NCI-H2029 (cell line): ENCODE measurements at regions not wholly inside any gene's neighbourhood (a gene's known extent, or its start where the extent isn't known, plus 50 kb on each side); places are given as distances from the start of the nearest gene placed in this dataset.
A peak's percentile ranks its signal among the peaks of the same experiment; 100 is the strongest.
"Not testable (repeated sequence)": the region's sequence is repeated elsewhere in the genome, so short reads cannot be mapped to it uniquely, and the experiment has no call there.

Experiments used
- DNase-seq: peaks from one replicate; lab custom pipeline; 2025; lab: John Stamatoyannopoulos, UW

DNA sequence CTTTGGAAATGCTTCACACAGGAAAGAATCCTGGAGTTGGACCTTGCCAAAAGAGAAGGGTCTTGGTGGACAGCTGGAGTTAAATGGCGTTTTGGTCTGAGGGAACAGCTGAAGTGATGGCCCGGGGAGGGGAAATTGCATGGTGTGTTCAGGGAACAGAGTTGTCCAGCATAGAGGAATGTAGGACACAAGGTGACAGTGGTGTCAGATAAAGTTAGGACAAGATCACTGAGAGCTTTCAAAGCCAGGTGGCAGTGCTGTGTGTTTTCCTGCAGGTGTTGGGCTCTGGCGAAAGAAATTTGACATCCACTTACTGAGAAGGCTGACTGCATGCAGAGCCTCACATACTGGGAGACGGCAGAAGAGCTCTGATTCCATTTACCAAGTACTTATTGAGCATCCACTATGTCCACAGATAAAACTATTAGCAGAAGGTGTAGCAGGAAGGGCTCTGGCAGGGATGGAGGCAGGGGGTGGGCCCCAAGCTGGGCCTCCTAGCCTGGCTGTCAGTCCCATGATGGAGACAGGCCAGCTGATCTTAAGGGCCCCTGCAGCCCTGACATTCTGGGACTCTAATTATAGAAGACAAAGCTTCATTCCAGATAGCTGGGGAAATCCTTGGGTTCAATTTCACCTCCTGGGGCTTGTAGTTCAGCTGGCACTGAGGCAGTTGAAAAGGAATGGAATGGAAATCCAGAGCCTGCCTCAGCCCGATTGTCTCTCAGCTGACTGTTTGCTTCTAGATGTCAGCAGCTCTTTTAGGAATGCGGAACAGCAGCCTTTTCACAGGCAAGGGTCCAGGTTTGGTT is 150.2 kb upstream of the MAMLD1 start:
- no peak for DNase-seq

DNA sequence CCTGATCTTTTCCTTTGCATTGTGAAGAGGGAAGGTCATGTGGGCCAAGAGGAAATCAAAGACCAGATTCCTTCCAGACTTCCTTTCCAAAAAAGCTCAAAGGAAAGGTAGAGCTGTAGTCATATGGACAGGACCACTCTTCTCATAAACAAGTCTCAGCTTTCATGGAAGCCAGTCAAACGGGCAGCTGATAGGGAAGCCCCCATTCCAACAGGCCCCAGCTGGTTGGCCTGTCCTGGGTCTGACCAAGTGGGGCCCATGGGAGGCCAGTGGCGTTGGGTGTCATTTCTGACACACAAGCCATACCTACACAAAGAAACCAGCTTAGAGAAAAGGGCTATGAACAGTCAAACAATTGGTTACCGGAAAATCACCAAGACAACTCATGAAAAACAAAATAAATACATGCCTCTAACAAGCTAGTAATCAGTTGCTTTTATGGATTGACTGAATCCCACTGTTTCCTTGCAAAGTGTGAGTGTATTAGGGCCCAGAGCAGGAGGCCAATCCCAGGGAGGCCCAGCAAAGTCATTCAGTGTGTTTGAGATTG is 149.6 kb upstream of the MAMLD1 start:
- DNase-seq: no peak

DNA sequence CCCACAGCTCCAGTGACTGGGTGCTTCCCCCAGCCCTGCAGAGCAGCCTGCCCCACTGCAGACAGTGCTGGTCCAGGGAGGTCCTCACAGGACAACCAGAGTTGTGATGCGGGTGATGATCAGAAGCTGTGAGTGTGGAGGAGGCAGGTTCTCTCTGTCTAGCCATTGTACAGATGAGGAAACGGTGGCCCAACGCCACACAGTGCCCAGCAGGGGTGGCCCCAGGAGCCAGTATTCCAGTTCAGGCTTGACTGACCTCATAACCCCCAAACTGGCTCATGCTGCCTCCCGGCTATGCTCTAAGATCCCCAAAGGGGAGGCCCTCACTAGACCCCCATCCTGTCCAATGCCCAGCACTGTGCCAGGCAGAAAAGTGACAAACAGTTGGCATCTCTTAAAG is 147.1 kb upstream of the MAMLD1 start:
- DNase-seq: not testable (repeated sequence)

DNA sequence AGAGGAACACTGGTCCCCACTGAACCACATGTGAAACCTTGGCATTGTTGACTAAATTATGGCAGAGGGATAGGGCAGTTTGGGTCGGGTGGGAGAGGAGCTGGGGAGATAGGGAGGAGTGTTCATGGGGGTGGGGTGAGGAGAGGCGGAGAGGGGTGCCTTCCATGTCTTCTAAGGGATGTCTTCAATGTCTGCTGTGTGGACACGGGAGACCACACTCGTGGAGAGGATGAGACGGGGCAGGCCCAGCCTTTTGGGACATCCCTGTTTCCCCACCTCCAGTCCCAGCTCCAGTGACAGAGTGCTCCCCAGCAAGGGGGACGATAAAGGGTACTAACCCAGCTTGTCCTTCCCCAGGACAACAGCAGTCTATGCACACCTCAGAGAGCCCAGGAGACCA is 146.4 kb upstream of the MAMLD1 start:
- DNase-seq: no peak

DNA sequence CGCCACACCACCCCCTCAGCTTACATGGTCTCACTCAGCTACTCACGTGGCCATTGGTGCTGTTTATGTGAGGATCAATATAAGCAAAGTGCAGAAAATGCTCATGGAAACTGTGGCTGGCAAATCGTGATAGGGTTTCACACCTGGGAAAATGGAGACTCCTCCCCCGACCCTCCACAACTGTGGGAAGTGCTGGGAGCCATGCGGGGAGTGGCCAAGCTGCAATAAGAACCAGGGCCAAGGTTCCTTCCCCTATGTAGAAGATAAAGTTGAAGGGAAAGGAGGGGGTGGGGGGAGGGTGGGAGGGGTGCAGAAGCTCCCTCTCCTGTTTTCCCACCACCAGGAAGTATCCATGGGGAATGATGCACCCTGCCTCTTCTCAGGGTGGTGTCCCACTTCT is 145.5 kb upstream of the MAMLD1 start:
- no peak for DNase-seq

DNA sequence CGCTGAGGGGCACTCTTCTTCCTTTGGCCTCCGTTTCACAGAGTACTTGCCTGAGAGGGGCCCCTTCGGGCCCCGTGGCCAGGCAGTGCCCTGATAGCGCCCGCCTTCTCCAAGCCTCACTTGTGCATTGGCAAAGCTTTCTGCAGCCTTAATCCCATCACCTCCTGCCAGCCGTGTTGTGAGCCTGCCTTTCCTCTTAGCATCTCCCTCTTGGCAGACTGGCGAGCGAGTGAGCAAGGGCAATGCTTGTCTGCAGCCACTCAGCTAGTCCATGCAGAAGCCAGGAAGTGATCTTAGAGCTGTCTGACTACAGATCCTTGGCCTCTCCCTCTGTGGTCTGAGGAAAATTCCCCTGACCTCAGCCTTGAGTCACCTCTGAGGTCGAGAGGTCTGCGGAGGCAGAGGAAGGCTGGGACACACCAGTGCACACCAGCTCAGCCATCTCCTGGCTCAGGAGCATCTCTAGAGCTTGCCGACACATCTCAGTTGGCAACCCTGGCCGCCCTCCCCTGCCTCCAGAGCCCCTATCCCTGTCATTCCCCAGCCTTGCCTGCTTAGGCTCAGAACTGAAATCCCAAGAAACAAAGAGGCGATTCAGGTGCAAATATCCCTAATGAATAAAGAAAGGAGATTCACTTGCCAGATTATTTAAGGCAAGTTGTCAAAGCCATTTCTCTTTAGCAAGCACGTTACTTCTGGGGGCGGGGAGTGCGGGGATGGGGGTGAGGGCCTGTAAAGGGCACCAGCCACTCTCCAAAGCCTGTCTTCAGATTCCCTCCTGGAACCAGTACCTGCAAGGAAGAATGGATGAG is 143.5 kb upstream of the MAMLD1 start:
- DNase-seq: no peak

DNA sequence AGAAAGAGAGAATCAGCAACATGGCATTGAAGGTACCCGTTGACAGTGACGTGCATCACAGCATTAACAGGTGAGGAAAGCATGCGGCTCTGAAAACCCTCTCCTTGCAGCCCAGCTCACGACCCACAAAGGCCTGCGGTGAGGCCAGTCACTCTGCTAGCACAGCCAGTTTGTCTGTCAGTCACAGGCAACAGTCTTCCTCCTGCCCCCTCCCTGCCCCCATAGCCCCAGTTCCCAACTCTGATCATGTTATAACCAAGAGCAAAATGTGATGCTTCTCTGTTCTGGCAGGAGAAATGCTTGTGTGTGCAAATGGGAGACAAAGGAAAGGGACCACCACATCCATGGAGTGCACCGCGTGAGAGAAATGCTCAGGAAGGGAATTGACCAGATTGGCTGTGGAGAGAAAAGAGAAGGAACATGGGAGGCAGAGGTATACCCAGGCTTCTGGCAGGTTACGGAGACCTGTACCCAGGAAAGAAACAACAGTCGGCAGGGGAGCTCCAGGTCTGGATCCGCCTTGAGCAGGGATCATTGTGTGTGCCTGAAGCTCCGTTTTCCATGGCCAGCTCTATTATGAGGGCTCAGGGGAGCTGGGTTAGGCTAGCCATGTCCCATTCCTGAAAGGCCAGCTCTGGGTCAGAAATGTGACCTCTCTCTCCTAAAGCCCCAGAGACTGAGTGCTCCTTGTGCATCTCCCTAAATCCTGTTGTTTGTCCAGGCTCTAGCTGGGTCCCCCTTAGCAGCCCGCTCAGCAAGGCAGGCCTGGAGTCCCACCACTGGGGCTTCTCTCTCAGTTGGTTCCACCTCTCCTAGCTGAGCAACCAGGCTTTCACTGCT is 139.7 kb upstream of the MAMLD1 start:
- DNase-seq: no peak

DNA sequence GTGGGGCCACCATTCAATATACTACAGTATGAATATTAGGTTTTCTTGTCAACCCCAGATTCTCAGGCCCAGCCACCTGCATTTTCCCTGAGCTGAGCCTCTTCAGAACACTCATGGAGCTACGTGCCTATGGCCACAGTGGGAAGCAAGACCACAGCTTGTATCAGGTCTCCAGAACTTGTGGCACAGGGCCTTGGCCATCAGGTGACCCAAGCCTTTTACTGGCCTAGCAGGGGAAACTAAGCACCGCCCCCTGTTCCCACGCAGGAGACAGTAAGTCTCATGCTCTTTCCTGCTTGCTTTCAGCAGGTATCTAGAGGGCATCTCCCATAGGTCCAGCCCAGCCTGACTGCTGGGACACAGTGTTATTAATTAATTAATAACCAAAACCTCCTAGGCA is 138.4 kb upstream of the MAMLD1 start:
- DNase-seq: no peak

DNA sequence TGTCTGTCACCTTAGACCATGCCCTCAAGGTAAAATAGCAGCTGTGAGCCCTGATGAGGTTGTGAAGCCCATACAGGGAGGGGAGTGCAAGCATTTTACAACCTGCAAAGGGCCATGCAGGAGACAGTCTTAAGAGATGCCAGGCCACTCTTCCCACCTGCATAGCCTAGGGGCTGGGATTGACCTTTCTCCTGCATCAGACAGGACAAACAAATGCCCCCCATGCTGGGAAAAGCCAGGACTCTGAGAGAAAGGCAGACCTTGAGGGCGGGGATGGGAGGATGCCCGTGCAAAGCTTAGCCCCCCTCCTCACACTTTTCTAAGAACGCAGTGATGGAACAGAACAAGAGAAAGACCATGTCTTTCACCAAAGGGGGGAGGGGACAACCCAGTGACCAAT is 137.9 kb upstream of the MAMLD1 start:
- DNase-seq: no peak

DNA sequence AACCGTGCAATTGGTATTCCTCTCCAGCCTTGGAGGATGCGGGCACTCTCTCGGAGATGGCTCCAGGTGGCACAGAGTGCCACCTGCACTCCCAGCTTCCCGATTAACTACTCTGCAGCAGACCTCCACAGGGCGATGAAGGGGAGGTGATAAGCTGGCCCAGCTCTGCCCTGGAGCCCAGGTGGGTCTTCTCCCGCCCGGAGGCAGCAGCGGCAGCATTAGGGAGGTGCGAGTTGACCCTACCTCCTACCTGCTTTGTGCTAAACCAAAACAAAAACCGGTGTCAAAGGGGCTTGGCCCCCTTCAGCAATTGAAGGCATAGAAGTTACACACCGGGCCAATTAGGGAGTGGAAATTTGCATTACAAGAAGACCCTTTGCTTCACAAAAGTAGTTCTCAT is 137.4 kb upstream of the MAMLD1 start:
- DNase-seq: no peak

DNA sequence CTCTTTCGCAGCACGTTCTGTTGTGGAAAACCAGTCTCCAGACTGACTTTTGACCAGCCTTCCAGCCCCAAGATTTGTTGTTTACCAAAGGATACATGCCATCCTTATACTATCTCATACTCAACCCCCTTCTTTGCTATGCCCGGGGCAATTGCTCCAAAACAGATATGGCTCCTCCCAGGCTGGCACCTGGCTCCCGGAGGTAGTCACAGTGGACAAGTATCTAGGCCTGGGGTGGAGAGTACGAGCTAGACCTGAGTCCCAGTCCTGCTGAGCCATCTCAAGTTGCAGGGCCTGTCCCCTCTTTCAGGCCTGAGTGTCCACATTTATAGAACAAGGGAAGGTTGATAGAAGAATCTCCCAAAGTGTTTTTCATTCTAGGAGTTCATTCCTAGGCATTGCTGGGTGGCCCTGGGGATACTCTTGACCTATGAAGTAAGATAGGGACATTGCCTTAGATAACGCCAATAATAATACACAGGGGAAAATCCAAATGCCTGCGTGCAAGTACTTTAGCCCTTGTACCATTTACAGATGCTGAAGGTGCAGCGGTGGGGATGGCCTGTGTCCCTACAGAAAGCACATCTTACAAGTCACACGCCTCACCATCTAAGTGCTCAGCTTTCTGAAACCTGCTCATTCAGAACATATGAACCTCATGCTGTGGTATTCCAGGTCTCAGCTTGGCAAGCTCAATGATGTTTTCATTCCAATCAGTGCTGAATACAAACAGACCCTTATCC is 136.7 kb upstream of the MAMLD1 start:
- DNase-seq: no peak

DNA sequence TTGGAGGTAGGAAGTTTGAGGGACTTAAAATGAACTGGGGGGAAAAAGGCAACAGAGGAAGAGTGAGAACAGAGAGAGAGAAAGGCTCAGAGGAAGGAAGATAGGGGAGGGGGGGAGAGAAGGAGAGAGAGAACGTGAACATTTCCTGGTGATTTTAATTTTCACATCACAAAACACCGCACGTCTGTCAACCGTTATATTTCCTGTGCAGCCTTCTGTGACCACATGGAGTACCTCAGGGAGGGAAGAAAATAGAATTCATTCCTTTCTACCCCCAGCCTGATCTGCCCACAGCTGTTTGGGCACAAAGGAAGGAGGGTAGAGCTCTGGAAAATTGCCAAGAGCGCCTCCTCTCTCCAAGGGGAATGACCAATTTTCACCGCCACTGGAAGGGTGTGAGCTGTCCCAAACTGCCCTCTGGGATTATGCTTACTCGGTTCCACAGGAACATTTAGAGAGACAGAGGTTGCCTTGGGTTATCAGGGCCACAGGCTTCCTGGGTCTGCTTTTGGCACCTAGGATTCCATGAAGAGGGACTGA is 135.7 kb upstream of the MAMLD1 start:
- no peak for DNase-seq

DNA sequence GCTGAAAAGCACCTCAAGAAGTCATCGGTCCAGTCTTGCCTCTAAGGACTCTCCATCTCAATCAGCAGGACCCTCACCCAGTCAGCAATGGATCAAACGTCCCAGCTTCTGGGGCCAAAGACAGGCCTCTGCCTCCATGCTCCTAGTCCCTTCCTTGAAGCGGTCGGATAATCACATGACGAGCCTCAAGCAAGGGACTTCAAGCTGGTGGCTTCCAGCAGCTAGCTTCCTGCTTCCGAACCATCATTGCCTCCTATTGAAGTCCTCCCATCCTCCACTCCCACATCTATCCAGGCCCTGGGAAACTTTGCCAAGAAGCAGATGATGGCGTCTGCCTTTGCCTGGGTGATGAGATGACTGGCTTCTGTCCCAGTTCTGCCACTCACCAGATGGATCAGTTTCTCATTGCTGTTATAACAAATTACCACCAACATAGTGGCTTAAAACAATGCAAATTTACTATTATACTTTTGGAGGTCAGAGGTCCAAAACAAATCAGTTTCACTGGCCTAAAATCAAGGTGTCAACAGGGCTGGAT is 135.2 kb upstream of the MAMLD1 start:
- DNase-seq: peak; percentile 3

DNA sequence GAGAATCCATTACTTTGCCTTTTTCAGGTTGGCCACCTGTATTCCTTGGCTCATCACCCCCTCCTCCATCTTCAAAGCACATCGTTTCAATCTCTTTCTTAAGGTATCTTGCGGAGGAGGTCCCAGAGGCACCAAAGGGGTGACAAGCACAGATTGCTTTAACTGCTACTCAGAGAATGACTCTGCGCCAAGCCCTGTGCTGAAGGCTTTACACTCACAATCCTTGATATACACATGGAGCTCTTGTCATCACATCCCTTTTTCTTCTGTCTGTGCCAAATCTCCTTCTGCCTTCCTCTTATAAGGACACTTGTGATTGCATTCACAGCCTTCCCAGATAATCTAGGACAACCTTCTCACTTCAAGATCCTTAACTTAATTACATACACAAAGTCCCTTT is 134.7 kb upstream of the MAMLD1 start:
- DNase-seq: no peak

DNA sequence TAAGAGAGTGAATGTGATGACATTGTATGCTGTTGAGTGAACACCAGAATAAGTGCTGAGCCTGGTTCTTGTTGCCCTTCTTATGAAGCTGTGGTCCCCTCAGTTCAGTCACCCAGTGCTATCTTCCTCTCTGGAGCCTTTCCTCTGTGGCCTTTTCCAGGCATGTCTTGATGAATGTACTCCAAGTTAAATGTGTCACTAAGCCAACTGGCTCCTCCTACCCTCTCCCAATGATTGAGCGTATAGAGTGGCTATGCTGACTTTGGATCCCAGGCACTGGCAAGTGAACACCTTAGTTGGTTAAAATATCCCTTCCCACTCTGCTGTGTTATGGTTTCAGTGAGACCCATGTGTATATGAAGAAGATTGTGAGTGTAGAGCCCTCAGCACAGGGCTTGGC is 134.1 kb upstream of the MAMLD1 start:
- DNase-seq: no peak

DNA sequence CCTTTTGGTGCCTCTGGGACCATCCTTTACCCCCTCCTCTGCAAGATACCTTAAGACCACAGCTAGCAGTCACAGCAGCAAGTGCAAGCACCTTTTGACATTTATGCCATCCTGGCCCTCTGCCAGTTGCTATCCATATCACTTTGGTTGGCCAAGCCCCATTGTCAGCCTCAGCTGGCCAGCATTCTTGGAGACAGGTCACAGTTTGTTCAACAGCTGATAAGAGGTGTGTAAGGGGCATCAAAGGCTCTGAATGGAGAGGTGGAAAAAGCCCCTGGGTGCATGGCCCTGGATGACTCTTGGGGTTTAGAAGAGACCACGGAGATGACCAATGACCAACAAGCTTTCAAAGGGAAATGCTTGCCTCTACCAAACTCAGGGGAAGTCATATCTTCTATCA is 133.6 kb upstream of the MAMLD1 start:
- no peak for DNase-seq

DNA sequence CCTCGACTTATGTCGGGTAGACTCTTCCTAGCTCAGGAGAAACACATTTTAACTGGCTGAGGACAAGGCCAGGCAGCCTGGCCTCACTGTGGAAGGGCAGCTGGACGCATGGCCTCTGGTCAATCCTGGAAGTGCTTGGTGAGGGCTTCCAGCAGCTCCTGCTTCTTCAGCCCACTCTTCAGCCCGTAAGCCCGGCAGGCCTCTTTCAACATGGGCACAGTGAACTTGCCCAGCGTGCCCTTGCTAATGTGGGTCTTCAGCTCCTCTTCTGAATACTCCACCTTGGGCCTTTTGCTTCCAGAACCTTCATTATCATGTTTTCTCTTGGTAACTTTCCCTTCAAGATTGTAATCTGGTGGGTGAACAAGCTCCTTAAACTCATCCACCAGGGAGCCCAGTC is 132.2 kb upstream of the MAMLD1 start:
- DNase-seq: not testable (repeated sequence)

DNA sequence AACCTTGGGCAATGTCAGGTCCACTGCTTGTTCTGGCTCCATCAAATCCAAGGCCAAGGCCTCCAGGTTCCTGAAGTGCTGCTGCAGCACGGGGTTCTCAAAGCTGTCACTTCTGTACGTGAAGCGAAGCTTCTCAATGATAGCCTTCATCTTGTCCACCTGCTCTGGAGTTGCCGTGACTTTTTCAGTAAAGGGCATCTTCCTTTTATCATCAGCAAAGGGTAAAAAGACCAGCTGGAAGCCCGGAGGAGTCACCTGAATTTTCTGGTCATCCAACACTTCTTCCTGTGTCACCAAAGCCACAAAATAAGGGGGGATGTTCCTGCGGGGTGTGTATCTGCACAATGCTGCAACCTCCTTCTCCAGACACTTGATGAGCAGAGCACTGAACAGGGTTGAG is 131.7 kb upstream of the MAMLD1 start:
- DNase-seq: not testable (repeated sequence)

DNA sequence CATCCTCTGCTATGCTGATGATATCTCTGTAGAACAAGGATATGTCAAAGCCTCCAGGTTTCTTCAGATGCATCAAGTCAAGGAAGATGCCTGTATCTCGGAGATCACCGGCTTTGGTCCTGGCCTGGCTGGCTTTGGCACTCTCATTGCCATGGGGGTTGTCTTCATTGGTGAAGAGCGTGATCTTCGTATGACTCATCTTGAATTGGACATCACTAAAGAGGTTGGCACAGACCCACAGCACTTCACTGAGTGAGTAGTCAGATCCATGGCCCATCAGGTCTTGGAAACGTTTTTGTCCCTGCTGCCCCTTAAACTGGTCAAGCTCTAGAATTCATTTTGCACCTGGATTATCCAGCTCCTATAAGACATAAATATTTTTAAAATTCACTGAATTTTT is 130.9 kb upstream of the MAMLD1 start:
- not testable (repeated sequence) for DNase-seq

DNA sequence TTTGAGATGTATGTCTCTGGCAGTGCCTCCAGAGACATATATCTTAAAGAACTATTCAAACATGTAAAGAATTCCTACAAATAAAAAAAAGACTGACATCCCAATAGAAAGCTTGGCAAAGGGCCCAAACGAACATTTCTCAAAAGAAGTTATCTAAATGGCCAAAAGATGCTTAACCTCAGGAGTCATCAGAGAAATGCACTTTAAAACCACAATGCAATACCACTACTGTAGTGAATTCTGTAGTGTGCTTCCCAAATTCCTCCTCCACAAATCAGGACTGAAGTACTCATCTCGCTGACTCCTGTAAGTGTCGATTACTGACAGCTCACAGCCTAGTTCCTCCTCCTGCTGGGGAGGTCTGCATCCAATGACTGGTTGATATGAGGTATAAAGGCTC is 129.0 kb upstream of the MAMLD1 start:
- DNase-seq: no peak

DNA sequence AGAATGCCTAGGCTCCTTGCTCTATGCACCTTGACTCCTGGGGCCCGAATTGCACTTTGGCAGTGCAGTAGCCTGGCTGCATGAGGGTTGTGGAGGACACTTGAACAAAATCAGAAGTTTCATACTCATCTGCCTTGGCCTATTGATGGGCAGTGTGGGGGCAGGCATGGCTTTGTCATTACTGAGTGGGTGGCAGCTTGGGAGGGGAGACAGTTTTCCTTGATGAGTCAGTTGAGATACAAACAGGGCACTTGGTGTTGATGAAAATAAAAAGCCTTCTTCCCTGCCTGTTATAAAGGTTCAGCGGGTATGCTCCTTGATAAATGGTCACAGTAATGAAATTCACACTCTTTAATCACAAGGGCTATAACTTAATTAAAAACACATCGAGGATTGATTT is 126.8 kb upstream of the MAMLD1 start:
- no peak for DNase-seq
